Heart right ventricle (tissue), 16 donors: ENCODE measurements at regions not wholly inside any gene's neighbourhood (a gene's known extent, or its start where the extent isn't known, plus 50 kb on each side); places are given as distances from the start of the nearest gene placed in this dataset.

Source experiments
- ATAC-seq, 8 donors: fragments of 200-7000 bp; cut with Tn5 transposase; one replicate each; pipeline ENCODE4 v1.9.1; 2020; ENCODE audit warnings: mild to moderate bottlenecking in 8 of 8, moderate library complexity in 8 of 8, moderate number of reproducible peaks in 1 of 8
- DNase-seq, 2 donors: peaks; one replicate each; pipeline ENCODE4 v3.0.0-alpha.2; 2020
- H3K27ac ChIP-seq, 10 donors: fragments of 200-600 bp; sonication (generic) in 2 of 10; one replicate each; pipeline versions ENCODE4 v1.5.0 to v1.8.0; 2020 to 2022; ENCODE audit warnings: mild to moderate bottlenecking in 3 of 10
- H3K27me3 ChIP-seq, 7 donors: fragments of 200-600 bp; one replicate each; pipeline ENCODE4 v1.8.0; 2021 to 2022; ENCODE audit warnings: mild to moderate bottlenecking in 2 of 7
- H3K36me3 ChIP-seq, 9 donors: fragments of 200-600 bp; sonication (generic) in 1 of 9; one replicate each; pipeline versions ENCODE4 v1.5.0 to v1.8.0; 2020 to 2022; ENCODE audit warnings: mild to moderate bottlenecking in 2 of 9
- H3K4me1 ChIP-seq, 9 donors: fragments of 200-600 bp; sonication (generic) in 1 of 9; one replicate each; pipeline versions ENCODE4 v1.5.0 to v1.8.0; 2020 to 2022; ENCODE audit warnings: mild to moderate bottlenecking in 4 of 9
- H3K4me3 ChIP-seq, 10 donors: fragments of 200-600 bp; sonication (generic) in 2 of 10; one replicate each; pipeline versions ENCODE4 v1.5.0 to v1.8.0; 2020 to 2022; ENCODE audit warnings: mild to moderate bottlenecking in 7 of 10, moderate library complexity in 2 of 10
- H3K9me3 ChIP-seq, 11 donors: fragments of 200-600 bp in 10 of 11; sonication (generic) in 2 of 11; one replicate each; pipeline versions ENCODE4 v1.5.0 to v1.8.0; 2013 to 2022; ENCODE audit warnings: mild to moderate bottlenecking in 2 of 11, control low read depth in 1 of 11, moderate library complexity in 1 of 11
- CTCF ChIP-seq, 9 donors: fragments of 200-600 bp; sonication (generic) in 2 of 9; IDR thresholded peaks; one replicate each; pipeline versions ENCODE4 v1.5.0 to v1.8.0; 2021 to 2022; ENCODE audit warnings: antibody characterized with exemption in 9 of 9, mild to moderate bottlenecking in 5 of 9, moderate library complexity in 1 of 9
- WGBS, 2 donors: extraction: QIAGEN DNeasy Blood & Tissue Kit; methylation state at CpG; one replicate each; pipeline ENCODE4 v1.1.7; 2013; ENCODE audit warnings: inconsistent platforms in 1 of 2; 5-methylcytosine and 5-hydroxymethylcytosine counted together
- intact Hi-C, 10 donors: fragments of 100-400 bp; cut with DNase I; formaldehyde crosslinking; loops; one replicate each; pipeline versions ENCODE4 v1.11.1 to v1.14.2; 2022
- donor health status: Arrhythmogenic right ventricular cardiomyopathy.
- donor health status: ischemic (EF 13 %, LVEDD 7.1; RV severe dilation, severe dysfunction).
- donor health status: healthy with polysubstance abuse.
- donor health status: DM: no; HTN: yes; CAD: no.
- donor health status: DM: no; HTN: no; CAD: no.
- donor health status: ischemic (EF 25% LVEDD 6.9; RV normal size, moderate dysfunction).
- donor health status: ischemic (EF 25% LVEDD 5.7; RV mildly dilated, moderate dysfunction).
- donor health status: healthy.
- donor health status: DM: yes; HTN: yes; CAD: no.
- donor health status: Ischemic cardiomyopathy.
- donor health status: ischemic (EF 35%, LVEDD 5.7; RV mildly dilated, moderate dysfunction).
- donor health status: nonischemic (EF 11% LVEDD 7.7; RV severe dilation, severe dysfunction).
- donor health status: DM: yes; HTN: yes; CAD: no.
- donor health status: PGD.
- donor health status: ischemic (EF 29% LVEDD 5.4; RV normal size, mild dysfunction).
- donor health status: nonischemic (EF 23%, LVEDD 6.1; RV moderate dilation, normal function).

DNA sequence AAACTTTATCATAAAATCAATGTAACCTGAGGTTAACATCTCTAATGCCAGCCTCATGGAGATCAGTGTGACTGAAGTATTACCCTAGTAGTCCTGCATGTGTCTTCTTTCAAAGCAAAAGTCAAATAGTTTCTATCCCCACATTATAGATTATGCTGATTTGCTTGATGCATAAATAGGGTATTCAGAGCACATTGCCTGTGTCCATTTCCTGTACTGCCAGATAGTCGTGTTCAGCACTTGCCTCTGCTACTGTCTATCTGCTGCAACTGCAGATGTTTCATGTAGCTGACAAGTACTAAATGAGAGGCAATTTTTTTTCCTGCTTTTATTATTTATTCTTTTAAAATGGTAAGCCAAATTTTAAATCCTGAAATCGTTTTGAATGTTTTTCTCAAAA is 348.7 kb downstream of the CHRM3 start:
- H3K4me1 ChIP-seq = peaks cover 0 to 15% (median 0%) of the 10 kb centered on the region in 9 donors
- WGBS, 2 donors = 34 to 39% methylated on average over 2 of the region's 2 CpGs
- ATAC-seq = no peak

GRCh38 chr1:239736479-239736878 is 350.1 kb downstream of the CHRM3 start:
- H3K27ac ChIP-seq = no peak overlapping the region
- intact Hi-C loops = no loop called here
- WGBS, 2 donors = 74 to 75% methylated on average over 2 of the region's 2 CpGs
- no peak overlapping the region for H3K4me3 ChIP-seq
- no peaks in the 10 kb centered on the region for H3K27me3 ChIP-seq
- H3K9me3 ChIP-seq = no peaks in the 10 kb centered on the region
- H3K36me3 ChIP-seq = no peaks in the 10 kb centered on the region
- TF ChIP-seq CTCF (IDR thresholded peaks at IDR 0.05) = no peak
- peaks cover 0 to 28% (median 0%) of the 10 kb centered on the region in 9 donors for H3K4me1 ChIP-seq
- no peak for ATAC-seq
- no peak for DNase-seq

More for the DNA sequence above, 348.7 kb downstream of the CHRM3 start:
- no peak for DNase-seq
- H3K9me3 ChIP-seq = no peaks in the 10 kb centered on the region
- no peak for TF ChIP-seq CTCF (IDR thresholded peaks at IDR 0.05)
- no peaks in the 10 kb centered on the region for H3K36me3 ChIP-seq
- intact Hi-C loops = no loop called here
- H3K27ac ChIP-seq = no peak overlapping the region
- H3K27me3 ChIP-seq = no peaks in the 10 kb centered on the region
- no peak overlapping the region for H3K4me3 ChIP-seq

GRCh38 chr1:239739375-239739774 is 352.3 kb upstream of the FMN2 start:
- Histone ChIP-seq H3K27ac (peak overlapping the region in 1 of 10 donors; percentile 4), H3K4me3 (no peak overlapping the region), H3K27me3 (no peaks in the 10 kb centered on the region), H3K9me3 (no peaks in the 10 kb centered on the region), H3K36me3 (no peaks in the 10 kb centered on the region), H3K4me1 (peaks cover 0 to 28% (median 0%) of the 10 kb centered on the region in 9 donors)
- DNase-seq (no peak), ATAC-seq (no peak)
- WGBS, 2 donors = 77 to 79% methylated on average over 2 of the region's 2 CpGs
- TF ChIP-seq CTCF (IDR thresholded peaks at IDR 0.05) = no peak
- intact Hi-C loops = no loop called here

DNA sequence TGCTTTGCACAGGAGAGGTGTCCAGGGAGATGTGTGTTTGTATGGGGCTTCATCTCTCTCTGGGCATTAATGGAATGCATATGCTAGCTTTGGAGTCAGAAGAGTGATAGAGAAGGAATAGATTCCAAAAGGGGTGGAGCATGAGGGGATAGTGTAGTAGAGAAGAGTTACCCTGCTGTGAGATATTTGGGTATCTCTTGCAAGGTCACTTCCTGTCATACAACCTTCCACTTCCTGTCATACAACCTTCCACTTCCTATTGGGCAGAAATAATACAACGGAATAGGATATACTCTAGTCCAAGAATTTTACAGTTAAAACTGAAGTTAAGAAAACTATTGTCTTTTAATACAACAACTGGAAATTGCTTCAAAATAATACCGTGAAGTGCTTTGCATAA is 351.8 kb upstream of the FMN2 start:
- no peaks in the 10 kb centered on the region for H3K36me3 ChIP-seq
- ATAC-seq (peak in 1 of 8 donors; percentile 18), DNase-seq (no peak)
- H3K27me3 ChIP-seq = no peaks in the 10 kb centered on the region
- no peak for TF ChIP-seq CTCF (IDR thresholded peaks at IDR 0.05)
- intact Hi-C loops = no loop called here
- peaks cover 0 to 28% (median 0%) of the 10 kb centered on the region in 9 donors for H3K4me1 ChIP-seq
- H3K27ac ChIP-seq = peak overlapping the region in 1 of 10 donors; percentile 4
- WGBS, 2 donors = 65 to 72% methylated on average over 2 of the region's 2 CpGs
- H3K9me3 ChIP-seq = no peaks in the 10 kb centered on the region
- H3K4me3 ChIP-seq = no peak overlapping the region
